Activated CD8-positive, alpha-beta T cell treated with anti-CD3 and anti-CD28 coated beads for 36 hours (primary cell): ENCODE measurements at regions not wholly inside any gene's neighbourhood (a gene's known extent, or its start where the extent isn't known, plus 50 kb on each side); places are given as distances from the start of the nearest gene placed in this dataset.

Experiments used
- ATAC-seq: fragments of 200-7000 bp; cut with Tn5 transposase; one replicate; pipeline ENCODE4 v1.10.0; 2021; ENCODE audit warnings: mild to moderate bottlenecking, moderate library complexity
- CTCF ChIA-PET: fragments of 350-600 bp; sonication (Branson Sonifier 250); formaldehyde crosslinking; loops from one replicate; lab custom pipeline; 2021; ENCODE audit warnings: antibody characterized with exemption; lab: Charles Lee
- POLR2A ChIA-PET: fragments of 350-600 bp; sonication (Branson Sonifier 250); formaldehyde crosslinking; loops from one replicate; lab custom pipeline; 2021; ENCODE audit warnings: antibody characterized with exemption; lab: Charles Lee
- DNase-seq: peaks from one replicate; pipeline ENCODE4 v3.0.0-alpha.2; 2020
- H3K27ac Mint-ChIP-seq: one replicate; pipeline ENCODE4 v1.8.0; 2021; ENCODE audit warnings: mild to moderate bottlenecking, mixed read lengths
- H3K27me3 Mint-ChIP-seq: one replicate; pipeline ENCODE4 v1.8.0; 2021; ENCODE audit warnings: mixed read lengths
- H3K36me3 Mint-ChIP-seq: one replicate; pipeline ENCODE4 v1.8.0; 2021; ENCODE audit warnings: low read depth, mixed read lengths
- H3K4me1 Mint-ChIP-seq: one replicate; pipeline ENCODE4 v1.8.0; 2021; ENCODE audit warnings: low read depth, mixed read lengths
- H3K4me3 Mint-ChIP-seq: one replicate; pipeline ENCODE4 v1.8.0; 2021; ENCODE audit warnings: mild to moderate bottlenecking, moderate library complexity, mixed read lengths
- H3K9me3 Mint-ChIP-seq: one replicate; pipeline ENCODE4 v1.8.0; 2021; ENCODE audit warnings: mixed read lengths
- intact Hi-C: fragments of 100-400 bp; cut with micrococcal nuclease; formaldehyde crosslinking; loops from one replicate; pipeline ENCODE4 v1.10.0; 2022
- TF ChIP-seq, protein P1 (sequence below): fragments of 200-600 bp; IDR thresholded peaks from one replicate; pipeline ENCODE4 v1.8.0; 2022; ENCODE audit warnings: antibody characterized with exemption, mild to moderate bottlenecking

DNA sequence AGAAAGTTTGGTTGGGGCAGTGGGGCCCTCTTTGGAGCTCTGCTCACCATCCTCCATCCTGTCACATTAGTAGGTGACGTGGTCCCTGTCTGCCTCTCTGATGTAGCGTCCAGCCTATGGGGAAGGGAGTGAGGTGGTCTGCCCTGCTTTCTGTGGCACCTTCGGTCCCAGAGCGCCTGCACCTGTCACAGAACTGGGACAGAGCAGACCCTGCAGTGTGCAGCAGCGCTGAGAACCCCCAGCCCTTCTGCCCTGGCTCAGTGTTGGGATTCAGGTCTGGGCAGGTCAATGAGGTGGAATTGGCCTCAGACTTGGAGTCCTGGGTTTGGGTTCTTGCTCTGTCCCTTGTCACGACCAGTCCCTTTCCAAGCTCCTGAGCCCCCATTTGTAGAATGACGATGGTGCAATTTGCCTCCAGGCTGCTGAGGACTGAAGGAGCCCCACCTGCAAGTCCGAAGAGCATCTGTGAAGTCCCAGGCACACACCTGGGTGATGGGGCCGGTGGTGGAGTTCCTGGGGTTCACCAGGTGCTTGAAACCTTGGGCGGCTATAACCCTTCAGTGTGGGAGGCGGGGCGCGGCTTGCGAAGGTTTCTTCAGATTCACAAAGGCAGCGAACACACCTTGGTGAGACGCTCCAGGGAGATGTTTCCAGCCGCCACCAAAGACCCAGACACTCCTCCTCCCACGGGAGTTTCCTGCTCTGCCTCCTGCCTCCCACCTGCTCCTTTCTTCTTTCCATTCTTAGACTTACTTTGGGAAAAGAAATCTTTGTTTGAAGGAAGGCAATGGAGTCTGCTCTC, 265.4 kb upstream of the HDAC4 start:
- Mint-ChIP-seq H3K36me3 (no peaks in the 10 kb centered on the region), H3K4me3 (no peak overlapping the region), H3K4me1 (no peaks in the 10 kb centered on the region), H3K27ac (no peak overlapping the region), H3K27me3 (peaks cover 9% of the 10 kb centered on the region), H3K9me3 (no peaks in the 10 kb centered on the region)
- TF ChIP-seq, protein P1, sequence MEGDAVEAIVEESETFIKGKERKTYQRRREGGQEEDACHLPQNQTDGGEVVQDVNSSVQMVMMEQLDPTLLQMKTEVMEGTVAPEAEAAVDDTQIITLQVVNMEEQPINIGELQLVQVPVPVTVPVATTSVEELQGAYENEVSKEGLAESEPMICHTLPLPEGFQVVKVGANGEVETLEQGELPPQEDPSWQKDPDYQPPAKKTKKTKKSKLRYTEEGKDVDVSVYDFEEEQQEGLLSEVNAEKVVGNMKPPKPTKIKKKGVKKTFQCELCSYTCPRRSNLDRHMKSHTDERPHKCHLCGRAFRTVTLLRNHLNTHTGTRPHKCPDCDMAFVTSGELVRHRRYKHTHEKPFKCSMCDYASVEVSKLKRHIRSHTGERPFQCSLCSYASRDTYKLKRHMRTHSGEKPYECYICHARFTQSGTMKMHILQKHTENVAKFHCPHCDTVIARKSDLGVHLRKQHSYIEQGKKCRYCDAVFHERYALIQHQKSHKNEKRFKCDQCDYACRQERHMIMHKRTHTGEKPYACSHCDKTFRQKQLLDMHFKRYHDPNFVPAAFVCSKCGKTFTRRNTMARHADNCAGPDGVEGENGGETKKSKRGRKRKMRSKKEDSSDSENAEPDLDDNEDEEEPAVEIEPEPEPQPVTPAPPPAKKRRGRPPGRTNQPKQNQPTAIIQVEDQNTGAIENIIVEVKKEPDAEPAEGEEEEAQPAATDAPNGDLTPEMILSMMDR, result no peak
- no peak for DNase-seq
- POLR2A ChIA-PET, result no interaction called here
- ATAC-seq, result no peak
- intact Hi-C loops, result no loop called here
- CTCF ChIA-PET, result no interaction called here

DNA sequence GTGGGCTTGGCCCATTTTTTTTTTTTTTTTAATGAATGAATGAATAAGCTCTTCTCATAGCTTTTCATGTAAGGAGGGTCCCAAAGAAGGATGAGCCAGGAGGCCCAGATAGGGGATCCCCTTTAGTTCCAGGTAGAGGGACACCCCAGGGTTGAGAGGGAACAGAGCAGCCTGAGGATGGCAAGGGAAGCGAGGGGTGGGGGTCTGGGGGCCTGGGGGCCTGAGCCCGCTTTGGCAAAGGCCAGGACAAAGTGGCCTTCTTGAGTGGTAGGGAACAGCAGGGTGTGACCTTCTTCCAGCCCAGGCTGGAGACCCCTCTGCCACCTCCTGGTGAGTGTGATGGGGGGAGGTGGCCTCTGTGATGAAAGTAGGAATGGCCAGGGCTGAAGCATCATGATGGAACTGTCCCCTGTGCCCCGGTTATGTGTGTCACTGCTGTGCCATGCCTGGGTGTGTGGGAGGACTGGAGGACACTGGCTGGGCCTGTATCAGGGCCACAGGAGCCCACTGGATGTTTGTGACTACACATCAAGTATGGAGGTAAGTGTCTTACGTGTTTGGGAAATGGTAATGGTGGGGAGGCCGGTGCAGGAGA, 263.5 kb upstream of the HDAC4 start:
- TF ChIP-seq, protein P1, result no peak
- intact Hi-C loops, result no loop called here
- ChIA-PET CTCF (no interaction called here), POLR2A (no interaction called here)
- Mint-ChIP-seq H3K27ac (no peak overlapping the region), H3K9me3 (no peaks in the 10 kb centered on the region), H3K4me3 (no peak overlapping the region), H3K36me3 (no peaks in the 10 kb centered on the region), H3K27me3 (peaks cover 19% of the 10 kb centered on the region), H3K4me1 (no peaks in the 10 kb centered on the region)
- no peak for ATAC-seq
- no peak for DNase-seq

DNA sequence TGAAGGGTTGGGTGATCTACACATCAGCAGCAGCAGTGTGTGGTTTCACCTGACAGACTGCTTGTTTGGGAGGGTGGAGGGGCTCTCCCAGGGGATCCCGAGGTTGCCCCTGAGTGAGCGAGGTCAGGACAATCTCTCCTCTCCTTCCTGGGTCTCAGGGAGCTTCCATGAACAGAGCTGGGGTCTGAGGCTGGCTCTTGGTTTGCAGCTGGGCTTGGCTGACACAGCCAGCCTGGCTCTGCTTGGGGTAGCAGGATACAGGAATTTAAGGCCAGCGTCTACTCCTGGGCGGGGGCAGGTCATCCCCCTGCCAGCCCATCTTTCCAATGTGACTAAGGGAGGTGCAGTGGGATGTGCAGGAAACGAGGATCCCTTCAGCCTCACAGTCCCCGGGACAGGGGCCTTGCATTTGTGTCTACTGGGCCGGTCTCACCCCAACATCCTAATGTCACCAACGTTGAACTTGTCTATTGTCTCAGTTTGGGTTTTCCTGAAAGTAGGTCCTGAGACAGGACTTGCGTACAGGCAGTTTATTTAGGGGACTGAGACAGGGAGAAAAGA, 262.6 kb upstream of the HDAC4 start:
- TF ChIP-seq, protein P1, result no peak
- ChIA-PET CTCF (no interaction called here), POLR2A (no interaction called here)
- no peak for DNase-seq
- no peaks in the 10 kb centered on the region for H3K4me1 Mint-ChIP-seq
- ATAC-seq, result no peak
- H3K4me3 Mint-ChIP-seq, result no peak overlapping the region
- no peak overlapping the region for H3K27ac Mint-ChIP-seq
- intact Hi-C loops, result no loop called here
- H3K9me3 Mint-ChIP-seq, result no peaks in the 10 kb centered on the region
- peaks cover 19% of the 10 kb centered on the region for H3K27me3 Mint-ChIP-seq
- no peaks in the 10 kb centered on the region for H3K36me3 Mint-ChIP-seq

DNA sequence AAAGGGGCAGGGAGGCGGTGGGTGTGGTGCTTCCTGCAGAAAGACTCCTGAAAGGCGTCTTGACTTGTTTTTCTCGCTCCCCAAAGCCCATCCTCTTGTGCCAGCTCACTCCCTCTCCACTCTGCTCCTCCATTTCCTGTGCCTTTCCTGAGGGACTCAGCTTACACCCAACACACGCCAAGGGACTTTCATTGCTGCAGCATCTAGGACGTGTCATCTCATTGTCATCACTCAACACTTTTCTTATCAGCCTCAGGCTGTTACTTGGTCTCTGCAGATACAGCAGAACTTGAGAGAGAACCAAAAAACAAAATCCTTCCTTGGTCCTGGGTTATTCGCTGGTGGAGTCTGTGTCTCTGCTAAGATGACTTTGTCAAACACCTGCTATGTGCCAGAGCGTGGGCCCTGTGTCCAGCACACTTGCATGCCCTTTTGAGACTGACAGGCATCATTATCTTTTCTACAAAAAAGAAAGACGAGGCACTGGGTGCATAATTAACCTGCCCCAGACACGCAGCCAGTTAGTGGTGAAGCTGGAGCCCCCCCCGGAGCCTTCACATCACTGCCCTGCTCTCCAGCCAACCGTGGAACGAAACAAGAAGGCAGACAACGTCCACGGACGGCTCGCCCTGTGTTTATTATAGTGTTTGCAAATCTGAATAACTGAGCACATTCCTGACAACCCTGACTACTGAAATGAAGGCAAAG, 261.7 kb upstream of the HDAC4 start:
- ChIA-PET POLR2A (no interaction called here), CTCF (no interaction called here)
- ATAC-seq, result no peak
- Mint-ChIP-seq H3K4me3 (no peak overlapping the region), H3K9me3 (no peaks in the 10 kb centered on the region), H3K27me3 (peaks cover 20% of the 10 kb centered on the region), H3K4me1 (no peaks in the 10 kb centered on the region), H3K27ac (no peak overlapping the region), H3K36me3 (no peaks in the 10 kb centered on the region)
- no peak for DNase-seq
- TF ChIP-seq, protein P1, result no peak
- intact Hi-C loops, result no loop called here
